Nephron progenitor cell (in vitro differentiated cells): ENCODE measurements at regions not wholly inside any gene's neighbourhood (a gene's known extent, or its start where the extent isn't known, plus 50 kb on each side); places are given as distances from the start of the nearest gene placed in this dataset.
"Not testable (repeated sequence)": the region's sequence is repeated elsewhere in the genome, so short reads cannot be mapped to it uniquely, and the experiment has no call there.

Experiments used
- DNase-seq: peaks from one replicate; pipeline ENCODE4 v3.0.0; 2021
- H3K27ac Mint-ChIP-seq: 2 replicates; pipeline ENCODE4 v1.8.0; 2021; ENCODE audit warnings: mild to moderate bottlenecking, moderate library complexity, mixed read lengths
- H3K27me3 Mint-ChIP-seq: 2 replicates; pipeline ENCODE4 v1.8.0; 2021; ENCODE audit warnings: mild to moderate bottlenecking, low read depth, mixed read lengths; ENCODE audit not compliant: poor library complexity
- H3K36me3 Mint-ChIP-seq: 2 replicates; pipeline ENCODE4 v1.8.0; 2021; ENCODE audit warnings: low read depth, mixed read lengths
- H3K4me1 Mint-ChIP-seq: 2 replicates; pipeline ENCODE4 v1.8.0; 2021; ENCODE audit warnings: mixed read lengths
- H3K4me3 Mint-ChIP-seq: 2 replicates; pipeline ENCODE4 v1.8.0; 2021; ENCODE audit warnings: mild to moderate bottlenecking, moderate library complexity, mixed read lengths
- H3K9me3 Mint-ChIP-seq: 2 replicates; pipeline ENCODE4 v1.8.0; 2021; ENCODE audit warnings: mild to moderate bottlenecking, moderate library complexity, mixed read lengths
- CTCF ChIP-seq: fragments of 200-600 bp; sonication (generic); IDR thresholded peaks from 2 replicates; pipeline ENCODE4 v1.5.0; 2021; ENCODE audit warnings: antibody characterized with exemption

- no peak for DNase-seq
- H3K9me3 Mint-ChIP-seq = peaks cover 49% of the 10 kb centered on the region
These were observed 230.6 kb downstream of the FNDC1 start for GRCh38 chr6:159399751-159400221.

GRCh38 chr6:159398633-159399032 is 229.4 kb downstream of the FNDC1 start:
- H3K27me3 Mint-ChIP-seq = peaks cover 6% of the 10 kb centered on the region
- TF ChIP-seq CTCF = no peak
- H3K27ac Mint-ChIP-seq = no peak overlapping the region
- no peaks in the 10 kb centered on the region for H3K36me3 Mint-ChIP-seq
- no peak for DNase-seq
- no peaks in the 10 kb centered on the region for H3K4me1 Mint-ChIP-seq
- no peak overlapping the region for H3K4me3 Mint-ChIP-seq
- H3K9me3 Mint-ChIP-seq = peaks cover 54% of the 10 kb centered on the region

More at GRCh38 chr6:159399751-159400221, 230.6 kb downstream of the FNDC1 start:
- no peaks in the 10 kb centered on the region for H3K36me3 Mint-ChIP-seq
- no peak overlapping the region for H3K27ac Mint-ChIP-seq
- no peaks in the 10 kb centered on the region for H3K4me1 Mint-ChIP-seq
- TF ChIP-seq CTCF = no peak
- peaks cover 1% of the 10 kb centered on the region for H3K27me3 Mint-ChIP-seq
- H3K4me3 Mint-ChIP-seq = no peak overlapping the region

GRCh38 chr6:159397753-159398152 is 228.6 kb downstream of the FNDC1 start:
- Mint-ChIP-seq H3K4me1 (no peaks in the 10 kb centered on the region), H3K36me3 (no peaks in the 10 kb centered on the region), H3K9me3 (peaks cover 62% of the 10 kb centered on the region), H3K4me3 (no peak overlapping the region), H3K27ac (no peak overlapping the region), H3K27me3 (peaks cover 11% of the 10 kb centered on the region)
- no peak for DNase-seq
- TF ChIP-seq CTCF = no peak

GRCh38 chr6:159395609-159396008 is 226.4 kb downstream of the FNDC1 start:
- DNase-seq = no peak
- H3K4me3 Mint-ChIP-seq = no peak overlapping the region
- H3K27me3 Mint-ChIP-seq = peaks cover 11% of the 10 kb centered on the region
- no peaks in the 10 kb centered on the region for H3K4me1 Mint-ChIP-seq
- peaks cover 55% of the 10 kb centered on the region for H3K9me3 Mint-ChIP-seq
- no peak for TF ChIP-seq CTCF
- no peak overlapping the region for H3K27ac Mint-ChIP-seq
- H3K36me3 Mint-ChIP-seq = no peaks in the 10 kb centered on the region

- not testable (repeated sequence) for DNase-seq, H3K4me1 Mint-ChIP-seq, H3K27ac Mint-ChIP-seq, H3K4me3 Mint-ChIP-seq, H3K36me3 Mint-ChIP-seq
- H3K9me3 Mint-ChIP-seq = peaks cover 51% of the 10 kb centered on the region
- peaks cover 11% of the 10 kb centered on the region for H3K27me3 Mint-ChIP-seq
These were observed 223.5 kb downstream of the FNDC1 start for GRCh38 chr6:159392695-159393094.

GRCh38 chr6:159390381-159390780 is 221.2 kb downstream of the FNDC1 start:
- H3K9me3 Mint-ChIP-seq = peaks cover 44% of the 10 kb centered on the region
- H3K4me3 Mint-ChIP-seq = no peak overlapping the region
- no peak for DNase-seq
- H3K4me1 Mint-ChIP-seq = no peaks in the 10 kb centered on the region
- TF ChIP-seq CTCF = no peak
- H3K36me3 Mint-ChIP-seq = no peaks in the 10 kb centered on the region
- H3K27ac Mint-ChIP-seq = no peak overlapping the region
- peaks cover 11% of the 10 kb centered on the region for H3K27me3 Mint-ChIP-seq
